ENCODE measurements at regions not wholly inside any gene's neighbourhood (a gene's known extent, or its start where the extent isn't known, plus 50 kb on each side); places are given as distances from the start of the nearest gene placed in this dataset.

DNA sequence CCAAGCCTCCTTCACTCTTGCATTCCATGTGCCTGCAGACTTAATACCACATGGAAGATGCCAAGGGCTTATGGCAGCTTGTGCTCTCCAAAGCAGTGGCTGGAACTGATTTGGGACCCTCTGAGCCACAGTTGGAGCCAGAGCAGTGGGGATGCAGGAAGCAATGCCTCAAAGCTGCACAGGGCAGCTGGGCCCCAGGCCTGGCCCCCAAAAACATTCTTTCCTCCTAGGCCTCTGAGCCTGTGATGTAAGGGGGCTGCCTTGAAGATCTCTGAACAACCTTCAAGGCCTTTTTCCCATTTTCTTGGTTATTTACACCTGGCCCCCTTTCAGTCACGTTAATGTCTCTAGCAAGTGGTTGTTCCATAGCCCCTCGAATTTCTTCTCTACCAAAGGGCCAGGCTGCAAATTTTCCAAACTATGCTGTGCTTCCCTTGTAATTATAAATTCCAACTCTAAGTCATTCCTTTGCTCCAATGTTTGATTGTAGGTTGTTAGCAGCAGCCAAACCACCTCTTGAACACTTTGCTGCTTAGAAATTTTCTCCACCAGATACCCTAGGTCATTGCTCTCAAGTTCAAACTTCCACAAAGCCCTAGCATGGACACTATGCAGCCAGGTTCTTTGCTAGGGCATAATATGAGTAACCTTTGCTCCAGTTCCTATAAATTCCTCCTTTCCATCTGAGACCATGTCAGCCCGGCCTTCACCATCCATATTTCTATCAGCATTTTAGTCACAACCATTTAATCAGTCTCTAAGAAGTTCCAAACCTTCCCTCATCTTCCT lies 245.0 kb upstream of the RBBP8 start:
- Mint-ChIP-seq H3K9me3 (peaks cover 0 to 5% (median 2%) of the 10 kb centered on the region in 3 donors), H3K27ac (no peak overlapping the region), H3K27me3 (no peaks in the 10 kb centered on the region), H3K36me3 (no peaks in the 10 kb centered on the region), H3K4me3 (peak overlapping the region in 1 of 4 donors; percentile 23), H3K4me1 (no peaks in the 10 kb centered on the region)

DNA sequence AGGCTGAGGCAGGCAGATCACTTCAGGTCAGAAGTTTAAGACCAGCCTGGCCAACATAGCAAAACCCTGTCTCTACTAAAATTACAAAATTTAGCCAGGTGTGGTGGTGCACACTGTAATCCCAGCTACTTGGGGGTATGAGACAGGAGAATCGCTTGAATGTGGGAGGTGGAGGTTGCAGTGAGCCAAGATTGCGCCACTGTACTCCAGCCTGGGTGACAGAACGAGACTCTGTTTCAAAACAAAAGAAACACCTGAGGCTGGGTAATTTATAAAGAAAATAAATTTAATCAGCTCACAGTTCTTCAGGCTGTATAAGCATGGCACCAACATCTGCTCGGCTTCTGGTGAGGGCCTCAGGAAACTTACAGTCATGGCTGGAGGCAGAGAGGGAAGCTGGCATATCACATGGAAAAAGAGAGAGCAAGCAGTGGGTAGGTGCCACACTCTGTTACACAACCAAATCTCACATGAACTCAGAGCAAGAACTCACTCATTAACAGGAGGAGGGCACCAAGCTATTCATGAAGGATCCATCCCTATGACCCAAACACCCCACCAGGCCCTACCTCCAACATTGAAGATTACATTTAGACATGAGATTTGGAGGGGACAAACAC lies 244.1 kb upstream of the RBBP8 start:
- no peaks in the 10 kb centered on the region for H3K36me3 Mint-ChIP-seq
- no peak overlapping the region for H3K27ac Mint-ChIP-seq
- no peaks in the 10 kb centered on the region for H3K27me3 Mint-ChIP-seq
- no peaks in the 10 kb centered on the region for H3K4me1 Mint-ChIP-seq
- peaks cover 0 to 5% (median 2%) of the 10 kb centered on the region in 3 donors for H3K9me3 Mint-ChIP-seq
- H3K4me3 Mint-ChIP-seq: no peak overlapping the region

DNA sequence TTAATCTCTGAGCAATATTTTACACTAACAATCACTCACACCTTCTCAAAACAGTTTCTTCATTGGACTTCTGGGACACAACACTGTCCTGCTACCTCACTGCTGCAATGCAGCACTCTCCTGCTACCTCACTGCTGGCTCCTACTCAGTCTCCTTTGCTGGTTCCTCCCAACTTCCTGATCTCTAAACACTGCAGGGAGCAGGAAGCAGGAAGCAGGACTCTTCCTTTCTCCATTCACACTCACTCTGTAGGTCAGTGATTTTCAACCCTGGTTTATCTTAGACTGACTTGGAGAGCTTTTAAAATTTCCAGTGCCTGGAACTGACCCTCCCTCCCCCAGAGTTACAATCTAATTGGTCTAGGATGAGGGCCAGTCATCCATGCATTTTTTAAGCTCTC lies 243.4 kb upstream of the RBBP8 start:
- H3K9me3 Mint-ChIP-seq: peaks cover 0 to 2% (median 2%) of the 10 kb centered on the region in 3 donors
- no peak overlapping the region for H3K4me3 Mint-ChIP-seq
- H3K27me3 Mint-ChIP-seq: no peaks in the 10 kb centered on the region
- no peaks in the 10 kb centered on the region for H3K36me3 Mint-ChIP-seq
- no peak overlapping the region for H3K27ac Mint-ChIP-seq
- no peaks in the 10 kb centered on the region for H3K4me1 Mint-ChIP-seq

DNA sequence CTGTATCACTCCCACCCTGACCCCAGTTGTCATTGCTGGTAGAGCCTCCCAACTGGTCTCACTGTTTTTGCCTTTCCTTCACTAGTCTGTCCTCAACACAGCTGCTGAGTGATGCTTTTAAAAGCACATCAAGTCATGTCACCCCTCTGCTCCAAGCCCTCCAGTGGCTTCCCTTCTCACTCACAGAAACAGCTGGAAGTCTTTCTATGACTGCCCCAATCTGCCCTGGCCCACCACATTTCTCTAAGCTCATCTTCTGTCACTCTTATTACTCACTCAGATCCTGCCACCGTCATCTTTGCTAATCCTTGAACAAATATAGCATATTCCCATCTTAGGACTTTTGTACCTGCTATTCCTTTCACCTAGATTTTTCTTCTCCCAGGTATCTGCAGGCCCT lies 242.6 kb upstream of the RBBP8 start:
- no peak overlapping the region for H3K4me3 Mint-ChIP-seq
- H3K9me3 Mint-ChIP-seq: peaks cover 0 to 2% (median 2%) of the 10 kb centered on the region in 3 donors
- no peaks in the 10 kb centered on the region for H3K4me1 Mint-ChIP-seq
- no peak overlapping the region for H3K27ac Mint-ChIP-seq
- no peaks in the 10 kb centered on the region for H3K36me3 Mint-ChIP-seq
- no peaks in the 10 kb centered on the region for H3K27me3 Mint-ChIP-seq

DNA sequence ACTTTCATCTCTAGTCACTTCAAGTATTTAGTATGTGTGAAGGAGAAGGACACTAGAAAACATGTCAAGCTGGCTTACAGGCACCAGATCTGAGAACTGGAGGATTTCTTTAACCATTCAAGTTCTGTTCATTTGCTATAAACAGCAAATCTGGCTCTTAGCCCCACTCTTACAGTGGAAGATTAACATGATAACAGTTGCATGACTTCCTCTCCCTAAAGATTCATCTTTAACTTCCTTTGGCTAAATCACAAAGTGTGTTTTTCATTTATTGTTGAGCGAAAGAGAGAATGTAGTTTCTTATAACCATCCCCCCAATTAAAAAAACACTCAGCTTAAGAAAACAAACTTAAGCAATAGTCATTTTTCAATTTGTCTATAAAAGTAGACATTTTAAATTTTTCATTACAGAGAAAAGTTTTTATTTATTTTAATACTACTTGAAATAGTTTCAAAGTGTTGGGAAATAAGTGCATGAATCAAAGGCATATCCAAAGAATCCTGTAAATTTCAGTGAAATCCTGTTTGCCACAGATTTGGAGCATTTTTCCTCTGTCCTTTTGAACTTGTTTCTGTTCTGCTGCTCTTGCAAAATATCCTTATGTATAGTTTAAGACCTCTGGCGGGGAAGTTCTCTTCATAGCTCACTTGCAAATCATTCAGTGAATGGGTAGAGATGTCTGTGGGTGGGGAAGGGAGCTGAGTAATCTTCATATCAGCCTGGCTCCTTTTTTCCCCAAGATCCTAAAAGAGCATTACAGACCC lies 241.0 kb upstream of the RBBP8 start:
- Mint-ChIP-seq H3K27ac (no peak overlapping the region), H3K27me3 (no peaks in the 10 kb centered on the region)

DNA sequence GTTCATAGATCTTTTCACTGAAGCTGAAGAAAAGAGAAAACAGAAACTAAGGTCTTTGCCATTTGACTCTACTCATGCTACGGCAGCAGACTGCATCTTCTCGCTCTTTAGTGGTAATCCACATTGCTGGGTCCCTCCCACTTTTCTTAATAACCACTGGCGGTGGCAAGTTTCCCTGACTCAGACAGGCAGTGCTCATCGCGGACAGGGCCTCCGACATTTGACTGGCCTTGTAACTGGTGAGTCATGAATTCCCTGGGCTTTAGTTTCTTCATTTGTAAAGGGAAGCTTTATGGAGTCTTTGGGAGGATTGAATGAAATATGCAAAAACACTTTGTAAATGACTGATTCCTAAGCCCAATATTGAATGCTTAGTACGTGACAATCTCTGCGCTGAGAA lies 238.2 kb upstream of the RBBP8 start:
- H3K27ac Mint-ChIP-seq: no peak overlapping the region
- peaks cover 3% of the 10 kb centered on the region for H3K27me3 Mint-ChIP-seq
- no peaks in the 10 kb centered on the region for H3K4me1 Mint-ChIP-seq
- no peak overlapping the region for H3K4me3 Mint-ChIP-seq
- peaks cover 0 to 3% (median 1%) of the 10 kb centered on the region in 3 donors for H3K9me3 Mint-ChIP-seq
- peaks cover 2% of the 10 kb centered on the region for H3K36me3 Mint-ChIP-seq

More for the DNA sequence above, 241.0 kb upstream of the RBBP8 start:
- H3K9me3 Mint-ChIP-seq: peaks cover 0 to 3% (median 1%) of the 10 kb centered on the region in 3 donors
- H3K4me1 Mint-ChIP-seq: no peaks in the 10 kb centered on the region
- H3K36me3 Mint-ChIP-seq: no peaks in the 10 kb centered on the region
- H3K4me3 Mint-ChIP-seq: no peak overlapping the region

DNA sequence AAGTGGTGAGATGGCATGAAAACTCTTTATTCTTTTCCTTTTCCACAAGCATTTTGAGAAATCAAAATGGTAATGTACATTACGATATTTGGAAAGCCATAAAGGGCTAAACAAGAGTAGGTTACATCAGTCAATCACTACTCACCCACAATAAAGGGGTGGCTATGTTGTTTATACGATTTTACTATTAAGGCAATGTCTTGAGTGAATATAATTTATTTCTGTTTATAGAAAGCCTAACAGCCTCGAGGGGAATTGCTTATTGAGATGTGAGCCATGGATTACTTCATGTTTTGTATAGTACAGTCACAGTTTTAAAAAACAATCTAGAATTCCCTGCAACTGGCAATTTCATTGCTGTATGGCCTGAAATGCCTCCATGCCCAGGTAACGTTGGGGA lies 237.5 kb upstream of the RBBP8 start:
- H3K4me1 Mint-ChIP-seq: no peaks in the 10 kb centered on the region
- H3K27ac Mint-ChIP-seq: no peak overlapping the region
- peaks cover 0 to 3% (median 1%) of the 10 kb centered on the region in 3 donors for H3K9me3 Mint-ChIP-seq
- no peak overlapping the region for H3K4me3 Mint-ChIP-seq
- peaks cover 2% of the 10 kb centered on the region for H3K36me3 Mint-ChIP-seq
- H3K27me3 Mint-ChIP-seq: peaks cover 3% of the 10 kb centered on the region

DNA sequence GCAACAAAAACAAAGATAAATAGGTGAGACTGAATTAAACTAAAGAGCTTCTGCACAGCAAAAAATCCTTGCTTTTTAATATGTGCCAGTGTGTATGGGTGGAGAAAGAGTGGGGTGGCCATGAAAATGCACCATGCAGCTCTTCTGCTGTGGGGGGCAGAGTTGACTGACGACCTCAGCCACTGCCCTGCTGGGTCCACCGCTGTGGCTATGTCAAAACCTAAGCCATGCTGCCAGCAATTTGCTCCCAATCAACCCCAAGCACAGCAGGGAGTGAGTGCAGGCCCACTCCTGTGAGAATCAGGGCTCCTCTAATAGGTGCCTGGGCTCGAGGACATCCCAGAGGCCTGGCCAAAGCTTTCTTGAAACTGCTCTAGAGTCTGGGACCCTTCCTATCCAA lies 235.6 kb upstream of the RBBP8 start:
- no peak overlapping the region for H3K27ac Mint-ChIP-seq
- H3K4me1 Mint-ChIP-seq: no peaks in the 10 kb centered on the region
- H3K27me3 Mint-ChIP-seq: peaks cover 5% of the 10 kb centered on the region
- peaks cover 2% of the 10 kb centered on the region for H3K36me3 Mint-ChIP-seq
- no peak overlapping the region for H3K4me3 Mint-ChIP-seq
- H3K9me3 Mint-ChIP-seq: peaks cover 0 to 3% (median 1%) of the 10 kb centered on the region in 3 donors

DNA sequence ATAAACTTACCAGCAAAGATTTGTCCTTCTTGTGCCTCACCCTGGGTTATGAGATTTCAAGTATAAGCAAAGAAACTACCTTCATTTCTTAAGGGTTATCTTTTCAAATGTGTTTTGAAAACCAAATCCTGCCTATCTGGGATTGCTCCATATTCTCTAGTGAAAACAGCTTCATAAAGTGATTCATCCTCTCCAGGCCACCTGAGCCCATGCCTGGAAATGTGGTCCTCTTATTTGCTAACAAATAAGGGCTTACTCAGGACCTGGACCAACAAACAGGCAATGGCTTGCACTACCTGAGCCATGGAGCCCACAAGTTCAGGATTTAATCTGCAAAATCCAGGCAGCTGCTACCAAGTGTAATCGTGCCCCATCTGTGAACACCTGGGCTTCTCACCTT lies 234.4 kb upstream of the RBBP8 start:
- Mint-ChIP-seq H3K4me1 (no peaks in the 10 kb centered on the region), H3K9me3 (peaks cover 0 to 3% (median 1%) of the 10 kb centered on the region in 3 donors), H3K4me3 (no peak overlapping the region), H3K27ac (no peak overlapping the region), H3K27me3 (peaks cover 7% of the 10 kb centered on the region), H3K36me3 (peaks cover 2% of the 10 kb centered on the region)

DNA sequence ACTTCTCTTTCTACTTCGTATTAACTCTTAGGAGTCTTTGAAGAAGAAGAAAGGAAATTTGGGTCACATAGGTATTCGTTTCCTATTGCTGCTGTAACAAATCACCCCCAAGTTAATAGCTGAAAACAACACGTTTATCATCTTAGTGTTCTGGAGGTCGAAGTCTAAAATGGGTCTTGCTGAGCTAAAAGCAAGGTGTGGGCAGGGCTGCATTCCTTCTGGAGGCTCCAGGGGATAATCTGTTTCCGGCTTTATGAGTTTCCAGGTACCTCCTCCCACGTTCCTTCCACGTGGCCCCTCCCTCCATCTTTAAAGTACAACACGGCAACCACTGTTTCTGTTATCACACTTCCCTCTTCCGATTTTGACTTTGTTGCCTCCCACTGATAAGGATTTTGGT lies 233.5 kb upstream of the RBBP8 start:
- no peaks in the 10 kb centered on the region for H3K4me1 Mint-ChIP-seq
- H3K27ac Mint-ChIP-seq: no peak overlapping the region
- H3K9me3 Mint-ChIP-seq: peaks cover 0 to 3% (median 1%) of the 10 kb centered on the region in 3 donors
- peaks cover 2% of the 10 kb centered on the region for H3K36me3 Mint-ChIP-seq
- H3K4me3 Mint-ChIP-seq: peak overlapping the region in 1 of 4 donors; percentile 16
- peaks cover 7% of the 10 kb centered on the region for H3K27me3 Mint-ChIP-seq

DNA sequence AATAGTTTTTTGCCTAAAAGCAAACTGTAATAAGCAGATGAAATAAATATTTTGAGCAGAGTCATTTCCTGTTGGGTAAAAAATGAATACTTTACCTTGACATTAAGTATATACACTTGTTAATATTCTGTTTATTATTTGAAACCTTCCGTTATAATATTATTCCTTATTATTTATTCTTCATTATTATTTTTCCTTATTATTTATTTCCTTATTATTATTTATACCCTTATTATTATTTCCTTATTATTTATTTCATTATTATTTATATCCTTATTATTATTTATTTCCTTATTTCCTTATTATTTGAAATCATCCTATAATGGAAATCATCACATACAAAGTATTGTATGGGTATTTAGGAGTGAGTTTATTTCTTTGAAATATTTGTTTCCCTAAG lies 232.2 kb upstream of the RBBP8 start:
- H3K9me3 Mint-ChIP-seq: peaks cover 0 to 3% (median 1%) of the 10 kb centered on the region in 3 donors

DNA sequence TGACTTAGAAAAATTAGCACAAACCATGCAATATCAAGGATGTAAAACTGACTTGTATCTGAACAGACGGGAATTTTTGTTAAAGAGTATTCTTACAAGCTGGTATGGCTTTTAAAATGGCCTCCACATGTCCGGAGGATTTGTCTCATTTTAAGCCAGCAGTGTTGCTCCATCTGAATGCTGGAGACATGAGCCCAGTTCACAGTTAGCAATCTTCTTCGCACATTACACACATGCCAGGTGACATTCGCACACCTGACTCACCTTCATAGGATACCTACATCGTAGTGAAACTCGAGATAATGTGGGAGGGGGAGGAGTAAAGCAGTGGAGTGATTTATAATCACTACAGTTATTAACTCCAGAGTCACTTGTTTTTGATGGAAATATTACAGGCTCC lies 231.8 kb upstream of the RBBP8 start:
- Mint-ChIP-seq H3K4me1 (no peaks in the 10 kb centered on the region), H3K9me3 (peaks cover 0 to 3% (median under 1%) of the 10 kb centered on the region in 3 donors), H3K27ac (no peak overlapping the region), H3K4me3 (no peak overlapping the region), H3K36me3 (peaks cover 2% of the 10 kb centered on the region), H3K27me3 (peaks cover 7% of the 10 kb centered on the region)

More for the DNA sequence above, 232.2 kb upstream of the RBBP8 start:
- no peaks in the 10 kb centered on the region for H3K4me1 Mint-ChIP-seq
- H3K27me3 Mint-ChIP-seq: peaks cover 7% of the 10 kb centered on the region
- H3K27ac Mint-ChIP-seq: no peak overlapping the region
- peaks cover 2% of the 10 kb centered on the region for H3K36me3 Mint-ChIP-seq
- no peak overlapping the region for H3K4me3 Mint-ChIP-seq

DNA sequence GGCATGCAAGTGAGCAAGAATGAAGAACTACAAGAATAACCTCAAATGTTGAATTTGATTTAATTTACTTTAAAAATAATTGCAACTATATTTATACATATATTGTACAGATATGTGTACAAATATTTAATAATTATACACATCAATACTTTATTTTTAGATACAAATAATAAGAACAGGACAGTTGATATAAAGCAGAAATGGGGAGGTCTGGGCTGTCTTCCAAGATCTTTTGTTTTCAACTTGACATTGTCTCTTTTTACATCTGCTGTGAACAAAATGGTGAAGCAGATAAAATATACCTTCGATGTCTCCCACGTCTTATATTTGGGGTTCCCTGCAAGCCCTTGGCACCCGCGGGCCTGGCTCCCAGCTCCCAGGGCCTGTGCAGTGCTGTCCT lies 231.3 kb upstream of the RBBP8 start:
- Mint-ChIP-seq H3K27ac (no peak overlapping the region), H3K4me1 (no peaks in the 10 kb centered on the region), H3K27me3 (peaks cover 7% of the 10 kb centered on the region), H3K4me3 (no peak overlapping the region), H3K36me3 (peaks cover 2% of the 10 kb centered on the region), H3K9me3 (peaks cover 0 to 3% (median 0%) of the 10 kb centered on the region in 3 donors)

DNA sequence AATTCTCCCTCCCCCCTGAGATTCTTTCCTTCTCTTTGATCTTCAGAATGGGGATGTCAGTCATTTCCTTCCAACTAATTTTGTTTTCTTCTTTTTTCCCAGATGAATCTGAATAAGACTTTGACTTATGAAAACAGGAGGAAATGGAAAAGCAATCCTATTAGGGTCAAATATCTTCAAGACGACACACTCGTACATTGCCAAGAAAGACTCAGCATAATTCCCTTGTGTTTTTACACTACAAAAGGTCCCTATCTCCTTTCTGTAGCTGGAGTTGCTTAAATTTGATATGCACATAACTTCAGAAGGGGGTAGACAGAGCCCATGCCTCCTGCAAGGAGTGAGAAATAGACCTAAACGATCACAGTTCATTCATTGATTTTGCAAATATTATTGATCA lies 230.3 kb upstream of the RBBP8 start:
- no peaks in the 10 kb centered on the region for H3K4me1 Mint-ChIP-seq
- no peak overlapping the region for H3K27ac Mint-ChIP-seq
- H3K9me3 Mint-ChIP-seq: peaks cover 0 to 3% (median 0%) of the 10 kb centered on the region in 3 donors
- no peak overlapping the region for H3K4me3 Mint-ChIP-seq
- H3K27me3 Mint-ChIP-seq: peaks cover 7% of the 10 kb centered on the region
- peaks cover 2% of the 10 kb centered on the region for H3K36me3 Mint-ChIP-seq

DNA sequence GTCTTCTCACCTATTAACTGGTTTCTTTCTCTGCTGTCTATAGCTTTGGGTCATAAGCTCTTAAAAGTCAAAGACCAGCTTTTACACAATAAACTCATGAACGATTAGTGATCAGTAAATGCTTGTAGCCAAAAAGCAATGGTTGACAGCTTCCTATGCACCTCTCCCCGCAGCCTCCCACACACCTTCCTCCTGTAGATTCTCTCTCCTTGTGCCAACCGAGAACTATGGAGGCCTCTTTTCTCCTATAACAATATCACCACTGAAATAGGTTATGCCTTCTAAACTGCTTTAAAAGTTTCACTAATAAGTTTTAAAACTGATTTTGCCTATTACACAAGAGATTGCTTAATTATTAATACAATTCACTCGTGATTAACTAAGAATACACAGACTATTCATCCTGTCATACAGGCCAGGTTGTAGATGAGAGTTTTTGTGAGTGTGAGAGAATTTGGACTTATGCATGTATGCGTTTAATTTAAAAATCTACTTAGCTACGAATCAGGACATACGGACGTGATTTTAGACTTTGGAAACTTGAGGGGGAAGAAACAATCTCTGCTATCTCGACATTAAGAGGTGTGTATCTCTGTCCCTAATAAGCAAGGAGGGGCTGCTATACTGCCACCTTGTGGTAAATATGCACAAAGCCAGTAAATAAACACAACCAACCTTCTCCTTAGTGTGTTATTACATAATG lies 229.1 kb upstream of the RBBP8 start:
- no peak overlapping the region for H3K4me3 Mint-ChIP-seq
- no peaks in the 10 kb centered on the region for H3K4me1 Mint-ChIP-seq
- H3K27me3 Mint-ChIP-seq: peaks cover 7% of the 10 kb centered on the region
- no peak overlapping the region for H3K27ac Mint-ChIP-seq
- H3K9me3 Mint-ChIP-seq: peaks cover 0 to 3% (median 0%) of the 10 kb centered on the region in 3 donors
- H3K36me3 Mint-ChIP-seq: peaks cover 2% of the 10 kb centered on the region
